ENCODE measurements at regions not wholly inside any gene's neighbourhood (a gene's known extent, or its start where the extent isn't known, plus 50 kb on each side); places are given as distances from the start of the nearest gene placed in this dataset.

DNA sequence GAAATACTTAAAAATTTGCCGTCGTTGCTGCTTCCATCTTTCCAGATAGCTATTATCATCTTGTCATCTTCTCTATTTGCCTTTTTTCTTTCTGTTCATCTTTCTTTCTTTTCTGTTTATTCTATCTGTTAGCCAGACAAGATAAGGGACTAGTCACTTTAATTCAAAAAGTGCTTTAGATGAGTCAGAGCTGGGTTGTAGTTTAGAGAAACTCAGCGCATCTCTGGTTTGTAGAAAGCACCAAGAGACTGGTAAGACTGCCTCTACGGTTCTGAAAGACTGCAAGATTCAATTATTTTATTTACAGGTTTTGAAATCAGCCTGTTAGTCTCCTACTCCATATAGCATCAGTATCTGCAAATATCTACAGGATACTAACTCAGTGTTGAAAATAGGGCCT lies 562.8 kb upstream of the RIOK2 start:
- no peak for DNase-seq

DNA sequence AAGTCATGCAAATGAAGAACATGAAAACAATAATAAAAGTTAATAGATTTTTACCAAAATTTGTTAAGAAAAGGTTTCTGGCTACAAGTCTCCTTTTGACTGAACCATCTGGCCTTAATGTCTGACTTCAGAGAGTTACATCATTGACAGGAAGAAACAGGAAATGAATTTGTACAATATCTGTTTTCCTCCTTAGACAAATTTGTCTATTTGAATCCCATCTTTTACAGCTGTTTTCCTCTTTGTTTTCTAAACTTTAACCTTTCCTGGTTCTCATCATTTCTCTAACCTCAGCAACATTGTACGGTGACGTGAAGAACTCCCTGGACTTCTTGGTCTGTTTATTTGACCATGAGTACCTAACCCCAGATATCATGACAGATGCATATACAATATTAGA lies 567.5 kb upstream of the RIOK2 start:
- no peak for DNase-seq

DNA sequence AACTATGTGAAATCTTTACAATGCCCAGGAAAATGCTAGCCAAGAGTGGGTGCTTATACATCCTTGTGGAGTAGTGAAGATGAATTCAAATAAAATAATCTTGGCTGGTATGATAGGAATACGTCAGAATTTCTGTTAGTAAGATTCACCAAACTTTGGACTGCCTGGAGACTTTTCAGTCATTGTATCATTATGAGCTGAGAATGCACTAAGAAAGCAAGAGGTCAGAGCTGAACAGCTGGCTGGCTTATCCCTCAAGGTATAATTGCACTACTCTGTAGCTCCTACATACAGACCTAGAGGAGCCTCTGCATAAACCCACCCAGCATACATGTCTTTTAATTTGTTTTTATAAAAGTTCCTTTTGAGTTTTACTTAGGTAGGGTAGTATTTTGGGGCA lies 568.5 kb upstream of the RIOK2 start:
- no peak for DNase-seq

DNA sequence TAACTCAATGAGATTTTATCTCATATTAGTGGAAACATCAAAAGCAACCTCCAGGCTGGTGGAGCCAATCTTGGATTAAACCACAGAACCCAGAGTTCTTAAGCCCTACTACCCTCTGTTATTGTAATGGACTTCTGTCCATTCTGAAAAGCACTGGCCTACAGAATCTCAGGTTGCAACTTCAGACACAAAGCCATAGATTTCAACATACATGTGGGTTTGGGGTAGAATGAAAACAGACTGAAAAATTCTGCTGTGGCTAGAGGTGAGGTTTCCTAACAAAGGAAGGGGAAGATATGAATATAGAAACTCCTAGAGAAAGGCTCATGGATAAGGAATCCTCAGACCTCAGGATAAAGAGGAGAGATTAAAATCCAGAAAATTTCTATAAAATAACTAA lies 569.8 kb upstream of the RIOK2 start:
- DNase-seq: no peak

DNA sequence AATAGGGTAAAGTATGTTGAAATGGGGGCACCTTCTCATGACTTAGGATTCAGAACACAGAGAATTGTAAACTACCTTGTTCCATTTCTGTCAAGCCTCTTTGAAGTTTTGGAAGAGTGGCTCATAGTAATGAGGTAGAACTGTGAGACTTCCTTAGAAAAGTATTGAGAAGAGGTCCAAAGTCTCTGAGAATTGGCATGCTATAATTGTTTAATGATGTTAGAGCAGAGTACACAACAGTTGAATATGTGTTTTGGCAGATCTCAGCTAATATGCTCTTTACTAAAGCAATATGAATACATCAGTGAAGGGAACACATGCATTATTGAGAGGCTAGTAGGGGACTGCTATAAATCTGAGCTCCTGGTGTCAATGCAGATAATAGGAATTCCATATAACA lies 579.4 kb upstream of the RIOK2 start:
- DNase-seq: no peak

DNA sequence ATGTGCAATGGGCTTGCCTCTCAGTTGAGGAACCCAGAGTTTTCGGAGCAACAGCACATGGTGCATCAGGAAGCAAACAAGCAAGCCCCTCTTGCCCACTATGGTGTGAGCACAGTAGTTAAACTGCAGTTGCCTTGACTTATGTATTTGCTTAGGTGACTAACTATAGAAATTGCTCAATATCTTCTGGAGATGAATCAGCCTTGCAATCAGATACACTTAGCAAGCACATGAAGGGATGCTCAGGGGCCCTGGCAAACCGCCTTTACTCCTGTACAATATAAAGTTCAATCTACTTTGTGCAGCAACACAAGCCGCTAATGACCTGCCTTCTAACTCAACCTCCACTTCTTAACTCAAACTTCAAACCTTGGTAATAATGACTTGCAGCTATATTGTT lies 581.7 kb upstream of the RIOK2 start:
- no peak for DNase-seq

DNA sequence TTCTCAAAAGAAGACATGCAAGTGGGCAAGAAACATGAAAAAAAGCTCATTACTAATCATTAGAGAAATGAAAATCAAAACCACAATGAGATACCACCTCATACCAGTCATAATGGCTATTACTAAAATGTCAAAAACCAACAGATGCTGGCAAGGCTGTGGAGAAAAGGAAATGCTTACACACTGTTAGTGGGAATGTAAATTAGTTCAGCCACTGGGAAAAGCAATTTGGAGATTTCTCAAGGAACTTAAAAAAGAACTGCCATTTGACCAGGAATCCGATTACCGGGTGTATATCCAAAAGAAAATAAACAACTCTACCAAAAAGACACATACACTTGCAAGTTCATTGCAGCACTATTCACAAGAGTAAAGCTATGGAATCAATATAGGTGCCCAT lies 595.4 kb upstream of the RIOK2 start:
- no peak for DNase-seq

DNA sequence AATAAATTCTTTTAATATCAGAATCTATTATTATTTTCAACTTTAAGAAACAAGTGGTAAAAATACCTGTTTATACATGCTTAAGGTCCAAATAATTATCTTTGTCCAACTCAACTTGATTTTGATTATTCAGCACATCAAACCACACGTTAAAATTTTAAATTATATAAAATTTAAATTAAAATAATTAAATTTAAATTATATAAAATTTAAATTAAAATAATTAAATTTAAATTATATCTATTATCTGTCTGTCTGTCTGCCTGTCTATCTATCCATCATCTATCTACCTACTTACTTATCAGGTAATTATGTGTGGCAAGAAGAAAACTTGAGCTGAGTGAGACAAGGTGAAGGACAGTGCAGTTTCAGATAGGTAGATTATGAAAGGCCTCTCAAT lies 605.3 kb upstream of the RIOK2 start:
- no peak for DNase-seq

DNA sequence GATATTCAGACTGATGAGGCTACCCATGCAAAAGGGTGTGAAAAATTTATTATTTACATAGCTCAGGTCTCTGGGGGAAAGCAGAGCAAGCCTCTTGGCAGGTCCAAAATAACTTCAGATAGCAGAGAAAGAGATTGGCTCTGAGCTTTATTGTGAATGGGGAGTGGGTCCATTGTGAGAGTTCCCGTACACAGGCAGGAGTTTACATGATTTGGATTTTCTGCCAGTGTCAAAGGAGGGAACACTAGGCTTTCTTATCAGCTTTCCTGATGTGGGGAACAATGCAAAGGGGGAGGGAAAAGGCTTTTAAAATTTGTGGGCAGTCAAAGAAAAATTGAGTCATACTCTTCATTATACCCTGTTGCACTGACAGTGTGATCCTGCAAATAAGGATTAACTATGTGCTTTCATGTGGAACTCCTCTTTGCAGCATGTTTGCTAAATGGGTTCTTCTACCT lies 615.0 kb upstream of the RIOK2 start:
- no peak for DNase-seq

DNA sequence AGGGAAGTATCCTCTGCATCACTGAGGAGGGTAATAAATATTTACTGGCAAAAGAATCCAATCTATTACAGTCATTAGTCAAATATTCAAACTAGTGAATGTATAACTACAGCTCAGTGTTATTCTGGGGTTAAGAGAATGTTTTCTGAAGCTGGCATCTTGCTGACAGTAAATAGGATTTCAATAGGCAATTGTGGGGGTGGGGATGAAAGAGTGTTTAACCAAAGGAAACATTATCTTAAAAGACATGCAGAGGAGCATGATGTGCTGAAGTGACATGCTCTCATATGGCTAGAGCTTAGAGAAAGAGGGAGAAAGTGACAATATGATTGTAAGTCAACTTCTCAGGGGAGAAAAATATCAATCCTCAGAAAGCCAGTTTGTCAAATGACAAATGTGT lies 618.4 kb upstream of the RIOK2 start:
- DNase-seq: no peak

DNA sequence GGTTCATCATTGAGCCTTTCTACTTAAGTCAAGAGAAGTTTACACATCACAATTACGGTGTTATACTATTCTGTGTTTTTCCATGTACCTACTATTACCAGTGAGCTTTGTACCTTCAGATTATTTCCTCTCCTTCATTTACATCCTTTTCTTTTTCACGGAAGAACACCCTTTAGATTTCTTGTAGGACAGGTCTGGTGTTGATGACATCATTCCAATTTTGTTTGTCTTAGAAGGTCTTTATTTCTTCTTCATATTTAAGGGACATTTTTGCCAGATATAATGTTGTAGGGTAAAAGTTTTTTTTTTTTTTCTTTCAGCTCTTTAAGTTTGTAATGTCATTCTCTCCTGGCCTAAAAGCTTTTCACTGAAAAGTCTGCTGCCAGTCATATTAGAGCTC lies 637.1 kb upstream of the RIOK2 start:
- DNase-seq: no peak

DNA sequence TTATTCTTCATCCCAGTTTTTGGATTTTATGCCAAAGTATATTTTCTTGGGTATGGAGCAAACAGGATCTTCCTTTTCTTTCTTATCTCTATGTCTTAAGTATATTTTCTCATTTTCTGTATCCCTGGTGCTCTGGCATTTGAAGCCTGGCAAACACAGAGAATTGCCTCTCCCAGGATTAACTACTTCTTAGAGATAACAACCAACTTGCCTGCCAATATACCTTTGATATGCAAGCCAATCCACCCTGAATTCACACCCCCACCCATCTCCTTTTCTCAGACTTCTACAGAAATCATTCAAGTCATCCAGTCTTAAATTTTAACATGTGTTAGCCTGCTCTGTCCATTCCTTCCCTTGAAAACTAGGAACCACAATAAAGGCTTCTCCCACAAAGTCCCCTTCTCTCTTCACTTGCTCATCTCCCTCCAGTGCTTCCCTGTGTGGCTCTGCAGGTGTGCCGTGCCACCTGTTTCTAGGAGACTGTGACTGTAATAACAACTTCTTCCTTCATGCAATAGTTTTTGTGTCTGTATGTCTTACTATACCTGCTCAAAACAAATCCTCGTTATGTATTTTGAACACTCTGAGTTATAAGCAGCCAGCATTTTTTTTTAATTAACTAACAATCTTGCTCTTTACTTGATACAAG lies 649.7 kb upstream of the RIOK2 start:
- DNase-seq: no peak

DNA sequence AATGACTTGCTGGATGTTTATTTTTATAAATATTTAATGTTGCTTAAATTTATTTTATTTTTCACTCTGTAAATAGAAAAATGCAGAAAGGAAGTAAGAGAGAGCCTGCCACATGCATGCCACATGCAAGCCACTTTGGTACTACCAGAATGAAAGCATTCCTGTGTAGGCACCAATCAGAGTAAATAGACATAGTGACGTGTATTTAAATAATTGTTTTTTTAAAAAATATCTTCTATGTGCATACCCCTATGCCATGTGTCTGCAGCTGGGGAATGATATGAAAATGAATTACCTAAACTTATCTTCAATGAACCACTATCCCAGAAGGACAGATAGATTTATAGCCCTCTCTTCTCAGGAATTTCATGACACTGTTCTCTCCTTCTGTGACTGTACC lies 651.5 kb upstream of the RIOK2 start:
- DNase-seq: no peak

DNA sequence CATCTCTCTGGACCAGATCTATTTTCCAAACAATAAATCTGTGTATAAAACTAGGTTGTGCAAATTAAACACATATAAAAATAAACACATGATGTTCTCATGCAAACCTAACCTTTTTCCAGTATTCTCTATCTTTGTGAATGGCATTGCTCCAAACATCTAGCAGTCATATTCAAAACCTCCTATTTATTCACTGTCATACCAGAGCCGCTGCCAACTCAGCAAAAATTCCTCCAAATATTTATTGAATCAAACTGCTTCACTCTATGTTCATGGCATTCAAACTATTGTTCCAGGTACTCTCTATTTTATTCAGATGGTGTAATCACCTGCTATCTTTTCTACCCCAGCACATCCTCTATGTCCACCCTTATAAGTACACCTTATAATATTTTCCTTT lies 652.1 kb upstream of the RIOK2 start:
- no peak for DNase-seq

DNA sequence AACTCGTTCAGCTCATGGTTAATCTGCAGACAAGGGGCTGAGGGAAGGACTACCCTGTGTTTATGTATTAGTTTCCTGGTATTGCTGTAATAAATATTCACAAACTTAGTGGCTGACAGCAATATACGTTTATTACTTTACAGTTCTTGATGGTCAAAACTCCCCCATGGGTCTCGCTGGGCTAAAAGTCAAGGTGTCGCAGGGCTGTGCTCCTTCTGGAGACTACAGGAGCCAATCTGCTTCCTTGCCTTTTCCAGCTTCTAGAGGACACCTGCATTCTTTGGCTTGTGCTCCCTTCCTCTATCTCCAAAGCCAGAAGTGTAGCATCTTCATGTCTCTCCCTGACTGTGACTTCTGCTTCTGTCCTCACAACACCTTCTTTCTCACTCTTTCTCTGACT lies 653.8 kb upstream of the RIOK2 start:
- no peak for DNase-seq

DNA sequence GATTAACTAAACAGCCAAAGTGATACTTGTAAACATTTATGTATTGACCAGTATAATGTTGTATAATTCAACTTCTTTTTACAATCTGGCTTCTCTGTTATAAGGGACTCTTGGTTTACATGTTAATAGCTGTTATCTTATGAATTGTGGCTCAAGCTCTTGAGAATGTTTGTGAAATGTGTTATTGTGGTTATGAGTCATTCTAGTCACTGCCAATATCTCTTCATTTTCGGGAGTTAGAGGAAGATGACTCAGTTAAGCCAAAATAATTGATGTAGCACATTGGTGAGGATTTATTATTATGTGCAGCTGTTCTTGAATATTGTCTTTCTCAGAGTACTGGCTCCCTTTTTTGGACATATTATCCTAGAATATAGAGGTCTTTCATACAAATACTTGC lies 655.2 kb upstream of the RIOK2 start:
- DNase-seq: peak in 1 of 2 experiments; percentile 12

DNA sequence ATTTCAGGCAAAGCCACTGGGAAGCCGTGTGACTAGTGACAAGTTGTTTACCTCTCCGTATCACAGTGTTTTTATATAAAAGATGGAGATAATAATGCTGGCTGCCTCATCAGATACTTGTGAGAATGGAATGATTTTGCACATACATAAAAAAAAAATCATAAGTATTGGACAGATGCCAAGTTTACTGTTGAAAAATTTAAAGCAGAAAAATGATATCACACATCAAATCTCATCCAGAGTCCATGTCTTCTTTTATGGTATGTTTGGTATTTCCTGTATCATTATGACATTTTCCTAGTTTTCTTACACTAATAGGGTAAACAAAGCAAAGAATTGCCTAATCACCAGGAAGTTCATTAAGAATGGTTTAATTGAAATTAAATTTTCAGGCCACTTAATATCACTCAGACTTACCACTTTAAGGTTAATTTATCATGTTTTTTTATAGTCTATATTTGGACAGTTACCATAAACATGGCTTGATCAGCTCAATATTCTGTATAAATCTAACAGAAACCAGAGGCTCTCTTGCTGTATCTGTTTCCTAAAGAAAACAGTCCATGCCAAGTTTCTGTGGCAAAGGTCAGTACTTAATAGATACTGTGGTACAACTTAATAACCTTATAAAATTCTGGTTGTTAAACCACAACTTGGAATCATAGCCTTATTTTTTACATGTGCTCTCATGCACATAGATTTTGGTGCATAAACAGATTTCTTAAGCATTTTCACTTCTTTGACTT lies 656.5 kb upstream of the RIOK2 start:
- DNase-seq: no peak

DNA sequence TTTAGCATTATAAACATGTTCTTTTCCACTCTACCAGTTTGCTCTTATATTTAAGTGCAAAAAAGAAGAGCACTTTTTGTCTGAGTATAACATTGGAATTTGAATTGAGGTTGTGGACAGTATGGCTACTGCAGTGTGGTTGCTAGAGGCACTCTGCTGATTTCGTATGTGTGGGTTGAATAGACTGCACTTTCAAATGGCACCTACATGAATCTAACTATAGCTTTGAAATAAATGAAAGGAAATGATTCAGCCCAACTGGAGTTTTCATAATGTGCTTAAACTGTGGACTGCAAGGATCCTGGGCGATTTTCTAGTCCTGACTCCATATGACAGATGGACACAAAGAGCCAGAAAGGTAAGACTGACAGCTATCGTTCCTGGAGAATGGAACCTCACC lies 657.6 kb upstream of the RIOK2 start:
- no peak for DNase-seq

DNA sequence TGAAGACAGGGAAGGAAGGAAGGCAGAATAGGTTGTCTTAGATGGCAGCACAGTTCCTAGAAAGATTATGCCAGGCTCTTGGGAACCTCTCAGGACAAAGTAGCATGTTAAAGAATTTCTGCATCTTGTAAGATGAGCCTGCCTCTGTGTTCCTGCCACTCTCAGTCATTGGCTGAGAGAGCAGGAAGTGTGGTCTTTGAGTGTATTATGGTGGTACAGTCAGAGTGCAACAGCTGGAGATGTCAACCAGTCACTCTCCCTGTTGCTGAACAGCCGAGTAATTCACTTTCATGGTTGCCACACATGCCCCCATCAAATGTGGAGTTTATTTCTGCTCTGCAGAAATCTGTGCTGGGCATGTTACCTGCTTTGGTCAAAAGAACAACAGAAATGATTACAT lies 659.6 kb upstream of the RIOK2 start:
- no peak for DNase-seq

DNA sequence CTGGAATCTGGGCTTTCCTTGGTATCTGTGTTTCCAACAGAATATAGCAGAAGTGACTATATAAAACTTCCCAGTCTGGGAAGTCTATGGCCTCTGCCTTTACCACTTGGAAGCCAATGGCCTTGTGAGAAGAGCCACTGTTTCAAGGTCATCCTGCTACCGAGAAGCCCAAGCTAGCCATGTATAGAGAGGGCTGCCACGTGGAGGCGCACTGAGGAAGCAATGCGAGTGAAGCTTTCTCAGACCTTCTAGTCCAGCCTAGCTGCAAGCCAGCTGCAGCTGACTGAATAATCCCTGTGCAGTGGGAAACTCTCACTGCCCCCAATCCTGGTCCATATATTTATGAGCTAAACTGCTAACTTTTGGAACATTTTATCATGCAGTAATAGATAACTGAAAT lies 661.8 kb upstream of the RIOK2 start:
- no peak for DNase-seq

DNA sequence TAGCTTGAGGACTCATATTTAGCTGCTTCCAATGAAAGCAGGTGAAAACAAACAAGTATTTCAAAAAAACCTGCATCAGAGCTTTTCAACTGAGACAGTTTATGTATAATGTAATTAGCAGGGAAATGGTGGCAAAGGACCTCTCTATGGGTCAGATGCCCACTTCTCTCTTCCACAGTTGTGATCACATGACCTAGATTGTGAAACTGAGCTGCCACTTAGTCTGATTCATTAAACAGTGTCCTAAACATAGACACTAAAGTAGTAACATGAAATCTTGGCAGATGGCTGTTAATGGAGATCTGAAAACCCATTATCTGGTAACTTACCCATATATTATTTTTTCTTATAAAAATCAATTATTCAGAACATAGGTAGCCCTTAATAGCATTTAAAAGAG lies 663.6 kb upstream of the RIOK2 start:
- DNase-seq: no peak

DNA sequence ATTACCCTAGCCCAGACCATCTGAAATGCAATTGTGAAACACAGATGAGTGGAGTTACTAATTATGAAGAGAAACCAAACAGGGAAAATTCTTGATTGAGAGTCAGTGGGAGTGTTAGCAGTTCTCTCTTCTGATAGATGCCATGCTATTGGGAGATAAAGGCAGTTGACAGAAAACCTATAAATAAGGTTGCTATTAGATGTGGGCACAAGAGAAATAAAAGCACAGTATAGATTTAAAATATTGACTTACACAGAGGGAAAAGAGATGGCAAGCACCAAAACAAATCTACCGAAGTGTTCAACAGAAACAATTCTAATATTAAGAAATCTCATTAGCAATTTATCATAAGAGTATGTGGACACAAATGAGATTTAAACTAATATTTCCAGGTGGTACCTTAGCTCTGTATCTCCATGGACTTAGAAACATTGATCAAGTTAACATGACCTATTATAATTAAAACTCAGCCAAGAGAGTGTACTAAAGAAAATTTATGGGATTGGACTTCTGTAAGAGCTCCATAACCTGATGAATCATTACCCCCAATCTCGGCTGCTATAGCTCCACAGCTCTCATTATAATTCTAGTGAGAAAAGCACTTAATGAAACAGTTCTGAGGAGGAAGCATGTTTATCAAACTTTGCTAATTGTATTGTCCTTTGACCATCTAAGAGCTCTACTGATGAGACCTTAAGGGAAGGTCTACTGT lies 665.0 kb upstream of the RIOK2 start:
- no peak for DNase-seq

DNA sequence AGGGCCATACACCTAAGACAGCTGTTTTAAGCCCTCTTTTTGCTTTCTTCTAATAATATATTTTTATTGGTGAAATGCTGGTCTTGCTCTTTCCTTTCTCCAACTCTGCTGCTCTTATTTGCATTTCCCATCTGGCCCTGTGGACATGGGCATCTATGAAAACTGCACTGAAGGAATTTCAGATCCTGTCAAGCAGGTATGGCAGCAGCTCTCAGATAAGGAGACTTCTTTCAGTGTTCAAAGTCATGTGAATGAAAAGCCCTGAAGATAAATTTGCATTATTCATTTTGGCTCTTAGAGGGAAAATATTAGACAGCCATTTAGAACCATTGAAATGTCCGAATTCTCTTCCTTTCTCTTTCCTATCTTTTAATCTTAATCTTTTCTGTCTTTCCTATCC lies 668.0 kb upstream of the RIOK2 start:
- no peak for DNase-seq

All from SHP77 (cell line).